LNCAP (cell line): ENCODE measurements at regions not wholly inside any gene's neighbourhood (a gene's known extent, or its start where the extent isn't known, plus 50 kb on each side); places are given as distances from the start of the nearest gene placed in this dataset.

Source experiments
- TF ChIP-seq, protein P1 (sequence below): fragments of 450-650 bp; IDR thresholded peaks from 2 replicates; pipeline ENCODE4 v1.5.1; 2017; ENCODE audit warnings: mild to moderate bottlenecking

DNA sequence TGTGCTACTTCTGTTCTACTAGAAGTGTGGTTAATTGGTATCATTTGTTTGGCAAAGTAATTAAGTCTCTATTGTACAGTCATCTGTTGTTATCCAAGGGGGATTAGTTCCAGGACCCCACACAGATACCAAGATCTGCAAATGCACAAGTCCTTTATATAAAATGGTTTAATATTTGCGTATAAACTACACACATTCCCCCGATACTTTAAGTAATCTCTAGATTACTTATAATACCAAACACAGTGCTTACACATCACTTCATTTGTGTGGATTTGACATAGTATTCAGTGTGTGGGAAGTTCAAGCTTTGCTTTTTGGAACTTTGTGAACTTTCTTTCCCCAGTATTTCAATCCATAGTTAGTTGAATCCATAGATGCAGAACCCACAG lies 50.5 kb upstream of the ABI3BP start:
- TF ChIP-seq, protein P1, sequence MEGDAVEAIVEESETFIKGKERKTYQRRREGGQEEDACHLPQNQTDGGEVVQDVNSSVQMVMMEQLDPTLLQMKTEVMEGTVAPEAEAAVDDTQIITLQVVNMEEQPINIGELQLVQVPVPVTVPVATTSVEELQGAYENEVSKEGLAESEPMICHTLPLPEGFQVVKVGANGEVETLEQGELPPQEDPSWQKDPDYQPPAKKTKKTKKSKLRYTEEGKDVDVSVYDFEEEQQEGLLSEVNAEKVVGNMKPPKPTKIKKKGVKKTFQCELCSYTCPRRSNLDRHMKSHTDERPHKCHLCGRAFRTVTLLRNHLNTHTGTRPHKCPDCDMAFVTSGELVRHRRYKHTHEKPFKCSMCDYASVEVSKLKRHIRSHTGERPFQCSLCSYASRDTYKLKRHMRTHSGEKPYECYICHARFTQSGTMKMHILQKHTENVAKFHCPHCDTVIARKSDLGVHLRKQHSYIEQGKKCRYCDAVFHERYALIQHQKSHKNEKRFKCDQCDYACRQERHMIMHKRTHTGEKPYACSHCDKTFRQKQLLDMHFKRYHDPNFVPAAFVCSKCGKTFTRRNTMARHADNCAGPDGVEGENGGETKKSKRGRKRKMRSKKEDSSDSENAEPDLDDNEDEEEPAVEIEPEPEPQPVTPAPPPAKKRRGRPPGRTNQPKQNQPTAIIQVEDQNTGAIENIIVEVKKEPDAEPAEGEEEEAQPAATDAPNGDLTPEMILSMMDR, result no peak

DNA sequence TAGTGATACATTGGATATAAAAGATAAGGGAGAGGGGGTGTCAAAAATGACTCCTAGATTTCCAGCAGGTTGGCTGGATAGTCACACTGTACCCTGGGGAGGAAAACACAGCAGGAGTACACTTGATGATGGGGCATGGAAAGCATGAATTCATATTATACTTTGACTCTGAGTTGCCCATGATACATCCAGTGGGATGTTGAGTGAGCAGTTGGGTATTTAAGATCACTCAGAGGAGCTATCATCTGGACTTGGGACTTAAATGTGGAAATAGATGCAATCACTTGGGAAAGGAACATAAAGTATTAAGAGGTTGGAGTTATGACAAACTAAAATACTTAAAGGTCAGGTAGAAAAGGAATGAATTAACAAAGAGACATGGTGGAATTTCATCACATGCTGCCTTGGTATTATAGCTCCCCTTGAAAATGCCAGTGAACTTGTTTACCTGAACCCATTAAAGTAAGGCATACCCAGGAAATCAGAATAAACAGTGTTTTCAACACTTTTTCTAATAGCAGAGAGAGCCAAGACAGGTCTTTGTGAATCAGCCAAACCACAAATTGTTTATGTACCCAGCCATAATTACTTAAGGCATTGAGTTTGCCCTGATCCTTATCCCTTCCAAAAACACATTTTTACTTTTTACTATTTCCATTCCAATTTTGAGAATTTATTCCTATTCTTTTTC lies 49.9 kb upstream of the ABI3BP start:
- TF ChIP-seq, protein P1, result no peak
